ENCODE measurements at regions not wholly inside any gene's neighbourhood (a gene's known extent, or its start where the extent isn't known, plus 50 kb on each side); places are given as distances from the start of the nearest gene placed in this dataset.

DNA sequence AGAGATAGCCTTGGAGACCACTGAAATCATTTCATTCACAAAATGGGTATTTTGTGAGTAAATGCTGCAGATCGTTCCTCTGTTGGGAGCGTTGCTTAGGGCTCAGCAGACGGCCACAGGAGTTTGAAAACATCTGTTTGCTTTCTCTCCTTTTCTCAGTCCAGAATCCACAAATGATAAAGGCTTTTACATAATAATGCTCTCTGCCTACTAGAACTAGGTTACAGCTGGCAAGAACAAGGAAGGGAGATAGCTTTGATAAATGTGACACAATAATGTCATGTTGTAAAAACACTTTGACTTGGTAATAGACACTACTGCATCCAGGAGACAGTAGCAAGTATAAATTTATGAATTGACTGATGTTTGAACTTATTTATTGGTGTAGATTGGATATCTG lies 1072.4 kb upstream of the CDH6 start:
- no peak overlapping the region for H3K4me3 ChIP-seq (ENCODE audit: low read depth in 2 of 2, low read length in 1 of 2)
- H3K9ac ChIP-seq: no peak overlapping the region
- no peaks in the 10 kb centered on the region for H3K27me3 ChIP-seq (ENCODE audit: insufficient read depth)
- DNase-seq: no peak
- no peak overlapping the region for H2AFZ ChIP-seq (ENCODE audit: low read depth)
- no peaks in the 10 kb centered on the region for H3K36me3 ChIP-seq (replicated peaks in 1 of 2; ENCODE audit: control insufficient read depth in 1 of 2, insufficient read depth in 2 of 2, low read length in 1 of 2)
- no peaks in the 10 kb centered on the region for H3K9me2 ChIP-seq
- H3K9me3 ChIP-seq: no peaks in the 10 kb centered on the region
- H3K4me1 ChIP-seq (ENCODE audit: control insufficient read depth in 1 of 2, insufficient read depth in 2 of 2, low read depth in 1 of 2, low read length in 1 of 2): no peaks in the 10 kb centered on the region
- CTCF ChIA-PET: no interaction called here
- no peaks in the 10 kb centered on the region for H3F3A ChIP-seq (replicated peaks; ENCODE audit: insufficient read depth)
- H3K4me2 ChIP-seq: no peak overlapping the region
- no peaks in the 10 kb centered on the region for H3K79me2 ChIP-seq (ENCODE audit: insufficient read depth)
- POLR2A ChIA-PET: no interaction called here
- no peaks in the 10 kb centered on the region for H4K20me1 ChIP-seq (ENCODE audit: insufficient read depth)
- no peak overlapping the region for H3K27ac ChIP-seq (ENCODE audit: low read depth in 2 of 2, low read length in 1 of 2)
- WGBS (ENCODE audit: low lambda C conversion rate): 7% methylated on average over 3 of the region's 3 CpGs
- TF ChIP-seq, protein P1, sequence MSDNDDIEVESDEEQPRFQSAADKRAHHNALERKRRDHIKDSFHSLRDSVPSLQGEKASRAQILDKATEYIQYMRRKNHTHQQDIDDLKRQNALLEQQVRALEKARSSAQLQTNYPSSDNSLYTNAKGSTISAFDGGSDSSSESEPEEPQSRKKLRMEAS (IDR thresholded peaks at IDR 0.05; ENCODE audit: low read depth): no peak
- TF ChIP-seq, protein P2, sequence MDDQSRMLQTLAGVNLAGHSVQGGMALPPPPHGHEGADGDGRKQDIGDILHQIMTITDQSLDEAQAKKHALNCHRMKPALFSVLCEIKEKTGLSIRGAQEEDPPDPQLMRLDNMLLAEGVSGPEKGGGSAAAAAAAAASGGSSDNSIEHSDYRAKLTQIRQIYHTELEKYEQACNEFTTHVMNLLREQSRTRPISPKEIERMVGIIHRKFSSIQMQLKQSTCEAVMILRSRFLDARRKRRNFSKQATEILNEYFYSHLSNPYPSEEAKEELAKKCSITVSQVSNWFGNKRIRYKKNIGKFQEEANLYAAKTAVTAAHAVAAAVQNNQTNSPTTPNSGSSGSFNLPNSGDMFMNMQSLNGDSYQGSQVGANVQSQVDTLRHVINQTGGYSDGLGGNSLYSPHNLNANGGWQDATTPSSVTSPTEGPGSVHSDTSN (IDR thresholded peaks at IDR 0.05): no peak
- TF ChIP-seq JUND (IDR thresholded peaks at IDR 0.05) (no peak), FOSL2 (IDR thresholded peaks at IDR 0.05; ENCODE audit: borderline replicate concordance, low read depth) (no peak), FOXM1 (IDR thresholded peaks at IDR 0.05; ENCODE audit: low read depth) (no peak), GABPA (IDR thresholded peaks at IDR 0.05; ENCODE audit: low read depth) (no peak), EZH2phosphoT487 (IDR thresholded peaks at IDR 0.05; ENCODE audit: borderline replicate concordance, low read depth) (no peak), CHD2 (IDR thresholded peaks at IDR 0.05; ENCODE audit: low read length, partially characterized antibody) (no peak), RCOR1 (IDR thresholded peaks at IDR 0.05; ENCODE audit: low read length) (no peak), RXRA (IDR thresholded peaks at IDR 0.05; ENCODE audit: borderline replicate concordance, low read depth) (no peak), NFIC (IDR thresholded peaks at IDR 0.05; ENCODE audit: borderline replicate concordance) (no peak), YY1 (IDR thresholded peaks at IDR 0.05; ENCODE audit: low read depth) (no peak), GATA2 (CRISPR knock-in tag; IDR thresholded peaks at IDR 0.05) (no peak), MXI1 (IDR thresholded peaks at IDR 0.05; ENCODE audit: low read depth, low read length) (no peak)

DNA sequence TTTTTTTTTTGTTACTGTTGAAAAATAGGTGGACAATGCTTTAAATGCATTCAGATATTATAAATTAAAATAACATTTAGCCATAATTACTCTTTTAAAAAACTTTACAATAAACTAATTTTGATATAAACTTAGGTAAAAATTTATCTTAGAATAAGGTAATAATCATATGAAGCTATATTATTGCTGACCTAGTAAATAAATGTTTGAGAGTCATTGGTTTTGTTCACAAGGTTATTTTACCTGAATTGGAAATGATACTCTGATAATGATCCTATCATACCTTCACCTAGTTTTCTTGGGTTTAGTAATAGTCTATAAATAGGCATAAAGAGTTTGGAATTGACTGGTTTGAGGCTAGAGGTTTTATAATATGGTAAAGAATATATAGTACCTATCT lies 1076.4 kb upstream of the CDH6 start:
- POLR2A ChIA-PET: no interaction called here
- CTCF ChIA-PET: interaction anchor here (1.1 kb wide), 1 partner anchor 77 kb away, joined by 4 read pairs; no protein-coding TSS in a partner anchor
- H2AFZ ChIP-seq (ENCODE audit: low read depth): no peak overlapping the region

More for the DNA sequence above, 1076.4 kb upstream of the CDH6 start:
- no peaks in the 10 kb centered on the region for H3K36me3 ChIP-seq (replicated peaks in 1 of 2; ENCODE audit: control insufficient read depth in 1 of 2, insufficient read depth in 2 of 2, low read length in 1 of 2)
- no peak for TF ChIP-seq YY1 (IDR thresholded peaks at IDR 0.05; ENCODE audit: low read depth)
- no peak for TF ChIP-seq GATA2 (CRISPR knock-in tag; IDR thresholded peaks at IDR 0.05)
- no peak for TF ChIP-seq JUND (IDR thresholded peaks at IDR 0.05)
- no peak for TF ChIP-seq SIN3A (IDR thresholded peaks at IDR 0.05; ENCODE audit: borderline replicate concordance, low read depth, low read length)
- no peak for TF ChIP-seq RAD21 (IDR thresholded peaks at IDR 0.05; ENCODE audit: low read length)
- TF ChIP-seq RXRA (IDR thresholded peaks at IDR 0.05; ENCODE audit: borderline replicate concordance, low read depth): no peak
- no peak for TF ChIP-seq GABPA (IDR thresholded peaks at IDR 0.05; ENCODE audit: low read depth)
- TF ChIP-seq, protein P2 (IDR thresholded peaks at IDR 0.05): no peak
- TF ChIP-seq, protein P1 (IDR thresholded peaks at IDR 0.05; ENCODE audit: low read depth): no peak
- no peak for TF ChIP-seq NFIC (IDR thresholded peaks at IDR 0.05; ENCODE audit: borderline replicate concordance)
- no peaks in the 10 kb centered on the region for H3K9me2 ChIP-seq
- no peaks in the 10 kb centered on the region for H3K9me3 ChIP-seq
- H3K4me2 ChIP-seq: no peak overlapping the region
- DNase-seq: no peak
- no peaks in the 10 kb centered on the region for H3F3A ChIP-seq (replicated peaks; ENCODE audit: insufficient read depth)
- H3K9ac ChIP-seq: no peak overlapping the region
- no peak overlapping the region for H3K4me3 ChIP-seq (ENCODE audit: low read depth in 2 of 2, low read length in 1 of 2)
- no peaks in the 10 kb centered on the region for H3K4me1 ChIP-seq (ENCODE audit: control insufficient read depth in 1 of 2, insufficient read depth in 2 of 2, low read depth in 1 of 2, low read length in 1 of 2)
- H4K20me1 ChIP-seq (ENCODE audit: insufficient read depth): no peaks in the 10 kb centered on the region
- H3K27ac ChIP-seq (ENCODE audit: low read depth in 2 of 2, low read length in 1 of 2): no peak overlapping the region
- no peaks in the 10 kb centered on the region for H3K27me3 ChIP-seq (ENCODE audit: insufficient read depth)
- no peaks in the 10 kb centered on the region for H3K79me2 ChIP-seq (ENCODE audit: insufficient read depth)

All from SK-N-SH (cell line).